K562 (cell line): ENCODE measurements at regions not wholly inside any gene's neighbourhood (a gene's known extent, or its start where the extent isn't known, plus 50 kb on each side); places are given as distances from the start of the nearest gene placed in this dataset.

Experiments used
- ATF1 ChIP-seq, 2 experiments: fragments of 450-650 bp in 1 of 2; IDR thresholded peaks; 2 replicates each; pipeline ENCODE4 v1.6.1; 2016; ENCODE audit warnings: missing compliant biosample characterization in 1 of 2, missing genetic modification characterization in 1 of 2
- BACH1 ChIP-seq: fragments of 200-800 bp; sonication (Bioruptor generic); IDR thresholded peaks from 2 replicates; pipeline ENCODE4 v1.6.1; 2016; ENCODE audit warnings: missing genetic modification characterization, missing compliant biosample characterization
- GTF2F1 ChIP-seq: IDR thresholded peaks from 2 replicates; pipeline ENCODE4 v1.6.1; 2011; ENCODE audit warnings: low read depth, low read length, improper control_type of control experiment
- JUNB ChIP-seq: fragments of 450-650 bp; formaldehyde crosslinking; conservative IDR thresholded peaks from 2 replicates; pipeline ENCODE4 v1.4.0; 2020; ENCODE audit warnings: mild to moderate bottlenecking
- MEIS2 ChIP-seq: fragments of 450-650 bp; IDR thresholded peaks from 2 replicates; pipeline ENCODE4 v1.6.1; 2014; ENCODE audit warnings: mild to moderate bottlenecking; ENCODE audit not compliant: partially characterized antibody
- POLR2B ChIP-seq: fragments of 450-650 bp; IDR thresholded peaks from 2 replicates; pipeline ENCODE4 v1.6.1; 2018; ENCODE audit warnings: low read depth; ENCODE audit not compliant: partially characterized antibody
- PURB ChIP-seq: sonication (generic); formaldehyde crosslinking; IDR thresholded peaks from 2 replicates; pipeline ENCODE4 v1.9.0; 2021; ENCODE audit warnings: low read depth, mild to moderate bottlenecking, missing genetic modification reagents
- RBFOX2 ChIP-seq: fragments of 200-400 bp; formaldehyde crosslinking; IDR thresholded peaks from 2 replicates; pipeline ENCODE4 v1.6.1; 2017; ENCODE audit warnings: low read depth, mild to moderate bottlenecking, low read length, moderate library complexity
- RBM25 ChIP-seq: fragments of 200-400 bp; formaldehyde crosslinking; IDR thresholded peaks from 2 replicates; pipeline ENCODE4 v1.6.1; 2018; ENCODE audit warnings: low read length, low read depth, moderate library complexity; ENCODE audit not compliant: severe bottlenecking
- RBM34 ChIP-seq: fragments of 200-400 bp; formaldehyde crosslinking; IDR thresholded peaks from 2 replicates; pipeline ENCODE4 v1.6.1; 2018; ENCODE audit warnings: low read length, borderline replicate concordance; ENCODE audit not compliant: insufficient read depth
- SMARCE1 ChIP-seq: fragments of 450-650 bp; IDR thresholded peaks from 2 replicates; pipeline ENCODE4 v1.7.1; 2016; ENCODE audit warnings: mild to moderate bottlenecking
- U2AF2 ChIP-seq: fragments of 200-400 bp; formaldehyde crosslinking; optimal IDR thresholded peaks from 2 replicates; pipeline ENCODE3; 2017; ENCODE audit warnings: low read depth, mild to moderate bottlenecking, low read length
- YY1 ChIP-seq, 3 experiments: IDR thresholded peaks; 2 replicates each; pipeline ENCODE4 v1.6.1; 2011; ENCODE audit warnings: low read length in 2 of 3, mild to moderate bottlenecking in 2 of 3, moderate library complexity in 2 of 3, borderline replicate concordance in 1 of 3, control low read depth in 1 of 3, low read depth in 1 of 3; ENCODE audit not compliant: insufficient read depth in 3 of 3, insufficient replicate concordance in 2 of 3, control insufficient read depth in 1 of 3, insufficient read length in 1 of 3; ENCODE audit errors: extremely low read depth in 1 of 3
- ZFX ChIP-seq: sonication (generic); formaldehyde crosslinking; IDR thresholded peaks from 2 replicates; pipeline ENCODE4 v1.8.0; 2022; ENCODE audit warnings: mild to moderate bottlenecking, missing genetic modification reagents, moderate library complexity
- TF ChIP-seq, protein P1 (sequence below): IDR thresholded peaks from 2 replicates; pipeline ENCODE4 v1.6.1; 2011; ENCODE audit warnings: borderline replicate concordance, low read depth, mild to moderate bottlenecking, moderate library complexity, low read length; ENCODE audit not compliant: insufficient read depth, poor library complexity, severe bottlenecking
- TF ChIP-seq, protein P2 (sequence below), 2 experiments: IDR thresholded peaks; 2 replicates each; pipeline ENCODE4 v1.6.1; 2012; ENCODE audit warnings: improper control_type of control experiment in 2 of 2, low read depth in 2 of 2, low read length in 2 of 2, borderline replicate concordance in 1 of 2
- TF ChIP-seq, protein P3 (sequence below), 2 experiments: fragments of 450-650 bp in 1 of 2; sonication (generic) in 1 of 2; formaldehyde crosslinking in 1 of 2; IDR thresholded peaks in 1 of 2; conservative IDR thresholded peaks in 1 of 2; 2 replicates each; pipeline versions ENCODE4 v1.6.1 to v1.8.1; 2016 to 2023; ENCODE audit warnings: mild to moderate bottlenecking in 2 of 2, moderate library complexity in 2 of 2, inconsistent platforms in 1 of 2, missing genetic modification reagents in 1 of 2
- TF ChIP-seq, protein P4 (sequence below): fragments of 450-650 bp; formaldehyde crosslinking; IDR thresholded peaks from 2 replicates; pipeline ENCODE4 v1.4.0; 2022; ENCODE audit warnings: missing genetic modification characterization
- TF ChIP-seq, protein P5 (sequence below): sonication (generic); formaldehyde crosslinking; IDR thresholded peaks from 2 replicates; pipeline ENCODE4 v1.8.1; 2023; ENCODE audit warnings: mild to moderate bottlenecking, missing genetic modification reagents

DNA sequence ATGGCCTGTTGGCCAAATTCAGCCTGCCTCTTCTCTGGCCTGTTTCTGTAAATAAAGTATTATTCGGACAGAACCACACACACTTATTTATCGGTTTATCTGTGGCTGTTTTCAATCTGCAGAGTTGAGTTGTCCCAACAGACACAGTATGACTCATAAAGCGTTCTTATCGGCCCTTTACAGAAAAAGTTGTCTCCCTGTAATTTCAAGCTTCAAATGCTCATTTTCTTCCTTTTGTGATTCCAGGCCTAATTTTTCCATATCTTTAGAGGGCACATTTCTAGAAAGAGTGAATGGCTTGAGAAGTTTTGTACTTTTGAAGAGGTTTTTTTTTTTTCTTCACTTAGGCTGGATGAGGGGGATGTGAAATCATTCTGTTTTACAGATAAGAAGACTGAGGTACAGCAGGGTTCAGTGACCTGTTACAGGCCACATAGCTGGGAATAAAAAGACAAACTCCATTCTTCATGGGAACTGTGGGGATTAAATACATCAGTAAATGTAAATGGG lies 440.9 kb downstream of the TSHZ3 start (continued):
- TF ChIP-seq RBM25 (peak; percentile 61), MEIS2 (peak; percentile 8), U2AF2 (no peak), ATF1 (CRISPR knock-in tag; IDR thresholded peaks at IDR 0.05) (no peak), ATF1 (tag; IDR thresholded peaks at IDR 0.05) (no peak), YY1 (IDR thresholded peaks at IDR 0.05; ENCODE audit: borderline replicate concordance in 1 of 3, control insufficient read depth in 1 of 3, extremely low read depth in 1 of 3, insufficient read depth in 3 of 3, insufficient read length in 1 of 3, insufficient replicate concordance in 2 of 3, low read depth in 1 of 3, low read length in 2 of 3) (no peak), SMARCE1 (peak; percentile 92), PURB (CRISPR knock-in tag) (no peak), ZFX (CRISPR knock-in tag) (0 out of 2 replicates have a peak, but pooled peaks have one; percentile 35), POLR2B (no peak), BACH1 (tag) (no peak), RBFOX2 (no peak), JUNB (CRISPR knock-in tag) (0 out of 2 replicates have a peak, but pooled peaks have one; percentile 38), GTF2F1 (no peak), RBM34 (no peak)
- TF ChIP-seq, protein P1, sequence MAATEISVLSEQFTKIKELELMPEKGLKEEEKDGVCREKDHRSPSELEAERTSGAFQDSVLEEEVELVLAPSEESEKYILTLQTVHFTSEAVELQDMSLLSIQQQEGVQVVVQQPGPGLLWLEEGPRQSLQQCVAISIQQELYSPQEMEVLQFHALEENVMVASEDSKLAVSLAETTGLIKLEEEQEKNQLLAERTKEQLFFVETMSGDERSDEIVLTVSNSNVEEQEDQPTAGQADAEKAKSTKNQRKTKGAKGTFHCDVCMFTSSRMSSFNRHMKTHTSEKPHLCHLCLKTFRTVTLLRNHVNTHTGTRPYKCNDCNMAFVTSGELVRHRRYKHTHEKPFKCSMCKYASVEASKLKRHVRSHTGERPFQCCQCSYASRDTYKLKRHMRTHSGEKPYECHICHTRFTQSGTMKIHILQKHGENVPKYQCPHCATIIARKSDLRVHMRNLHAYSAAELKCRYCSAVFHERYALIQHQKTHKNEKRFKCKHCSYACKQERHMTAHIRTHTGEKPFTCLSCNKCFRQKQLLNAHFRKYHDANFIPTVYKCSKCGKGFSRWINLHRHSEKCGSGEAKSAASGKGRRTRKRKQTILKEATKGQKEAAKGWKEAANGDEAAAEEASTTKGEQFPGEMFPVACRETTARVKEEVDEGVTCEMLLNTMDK, result no peak
- TF ChIP-seq, protein P2, sequence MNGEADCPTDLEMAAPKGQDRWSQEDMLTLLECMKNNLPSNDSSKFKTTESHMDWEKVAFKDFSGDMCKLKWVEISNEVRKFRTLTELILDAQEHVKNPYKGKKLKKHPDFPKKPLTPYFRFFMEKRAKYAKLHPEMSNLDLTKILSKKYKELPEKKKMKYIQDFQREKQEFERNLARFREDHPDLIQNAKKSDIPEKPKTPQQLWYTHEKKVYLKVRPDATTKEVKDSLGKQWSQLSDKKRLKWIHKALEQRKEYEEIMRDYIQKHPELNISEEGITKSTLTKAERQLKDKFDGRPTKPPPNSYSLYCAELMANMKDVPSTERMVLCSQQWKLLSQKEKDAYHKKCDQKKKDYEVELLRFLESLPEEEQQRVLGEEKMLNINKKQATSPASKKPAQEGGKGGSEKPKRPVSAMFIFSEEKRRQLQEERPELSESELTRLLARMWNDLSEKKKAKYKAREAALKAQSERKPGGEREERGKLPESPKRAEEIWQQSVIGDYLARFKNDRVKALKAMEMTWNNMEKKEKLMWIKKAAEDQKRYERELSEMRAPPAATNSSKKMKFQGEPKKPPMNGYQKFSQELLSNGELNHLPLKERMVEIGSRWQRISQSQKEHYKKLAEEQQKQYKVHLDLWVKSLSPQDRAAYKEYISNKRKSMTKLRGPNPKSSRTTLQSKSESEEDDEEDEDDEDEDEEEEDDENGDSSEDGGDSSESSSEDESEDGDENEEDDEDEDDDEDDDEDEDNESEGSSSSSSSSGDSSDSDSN (IDR thresholded peaks at IDR 0.05; ENCODE audit: borderline replicate concordance in 1 of 2, low read depth in 2 of 2, low read length in 2 of 2), result no peak
- TF ChIP-seq, protein P3, sequence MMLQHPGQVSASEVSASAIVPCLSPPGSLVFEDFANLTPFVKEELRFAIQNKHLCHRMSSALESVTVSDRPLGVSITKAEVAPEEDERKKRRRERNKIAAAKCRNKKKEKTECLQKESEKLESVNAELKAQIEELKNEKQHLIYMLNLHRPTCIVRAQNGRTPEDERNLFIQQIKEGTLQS (IDR thresholded peaks at IDR 0.05), result peak; percentile 88
- TF ChIP-seq, protein P3 (CRISPR knock-in tag; conservative IDR thresholded peaks at IDR 0.05), result no peak
- TF ChIP-seq, protein P4, sequence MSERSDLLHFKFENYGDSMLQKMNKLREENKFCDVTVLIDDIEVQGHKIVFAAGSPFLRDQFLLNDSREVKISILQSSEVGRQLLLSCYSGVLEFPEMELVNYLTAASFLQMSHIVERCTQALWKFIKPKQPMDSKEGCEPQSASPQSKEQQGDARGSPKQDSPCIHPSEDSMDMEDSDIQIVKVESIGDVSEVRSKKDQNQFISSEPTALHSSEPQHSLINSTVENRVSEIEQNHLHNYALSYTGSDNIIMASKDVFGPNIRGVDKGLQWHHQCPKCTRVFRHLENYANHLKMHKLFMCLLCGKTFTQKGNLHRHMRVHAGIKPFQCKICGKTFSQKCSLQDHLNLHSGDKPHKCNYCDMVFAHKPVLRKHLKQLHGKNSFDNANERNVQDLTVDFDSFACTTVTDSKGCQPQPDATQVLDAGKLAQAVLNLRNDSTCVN (CRISPR knock-in tag), result no peak
- TF ChIP-seq, protein P5, sequence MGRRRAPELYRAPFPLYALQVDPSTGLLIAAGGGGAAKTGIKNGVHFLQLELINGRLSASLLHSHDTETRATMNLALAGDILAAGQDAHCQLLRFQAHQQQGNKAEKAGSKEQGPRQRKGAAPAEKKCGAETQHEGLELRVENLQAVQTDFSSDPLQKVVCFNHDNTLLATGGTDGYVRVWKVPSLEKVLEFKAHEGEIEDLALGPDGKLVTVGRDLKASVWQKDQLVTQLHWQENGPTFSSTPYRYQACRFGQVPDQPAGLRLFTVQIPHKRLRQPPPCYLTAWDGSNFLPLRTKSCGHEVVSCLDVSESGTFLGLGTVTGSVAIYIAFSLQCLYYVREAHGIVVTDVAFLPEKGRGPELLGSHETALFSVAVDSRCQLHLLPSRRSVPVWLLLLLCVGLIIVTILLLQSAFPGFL (CRISPR knock-in tag), result no peak
